Erythroblast (primary cell): ENCODE measurements at regions not wholly inside any gene's neighbourhood (a gene's known extent, or its start where the extent isn't known, plus 50 kb on each side); places are given as distances from the start of the nearest gene placed in this dataset.

Experiments used
- GATA1 ChIP-seq: IDR thresholded peaks from 2 replicates; pipeline ENCODE4 v1.6.1; 2011; ENCODE audit warnings: low read depth, mild to moderate bottlenecking, control low read depth, low read length, moderate library complexity
- POLR2A ChIP-seq: IDR thresholded peaks from 2 replicates; pipeline ENCODE4 v1.6.1; 2011; ENCODE audit warnings: mild to moderate bottlenecking, low read length

DNA sequence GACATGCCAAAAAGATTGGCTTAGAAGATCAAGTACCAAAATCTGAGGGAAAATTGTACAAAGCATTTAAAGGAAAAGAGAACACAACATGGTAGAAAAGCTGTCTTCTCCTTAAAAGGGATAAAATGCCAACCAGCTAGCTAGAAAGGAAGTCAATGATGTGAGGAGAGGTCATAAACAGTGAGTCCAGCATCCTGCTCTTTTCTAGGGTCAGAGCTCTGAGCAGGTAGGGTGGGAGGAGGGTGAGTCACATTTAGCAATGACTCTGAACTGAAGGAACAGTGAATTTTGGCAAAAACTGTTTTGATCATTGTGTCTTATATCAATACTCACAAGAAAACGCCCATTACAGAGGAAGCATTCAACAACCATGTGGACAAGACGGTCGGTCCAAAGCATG lies 322.3 kb downstream of the DAD1 start:
- no peak for TF ChIP-seq POLR2A
- TF ChIP-seq GATA1: no peak
